RCC 7860 (cell line): ENCODE measurements at regions not wholly inside any gene's neighbourhood (a gene's known extent, or its start where the extent isn't known, plus 50 kb on each side); places are given as distances from the start of the nearest gene placed in this dataset.
"Not testable (repeated sequence)": the region's sequence is repeated elsewhere in the genome, so short reads cannot be mapped to it uniquely, and the experiment has no call there.

ENCODE experiments used
- DNase-seq: peaks from one replicate; pipeline ENCODE4 v3.0.0-alpha.2; 2015; ENCODE audit warnings: low spot score
- FAIRE-seq: peaks from 2 replicates; lab custom pipeline; 2012; peaks lifted over from hg19 to GRCh38; lab: Jason Lieb, UNC

DNA sequence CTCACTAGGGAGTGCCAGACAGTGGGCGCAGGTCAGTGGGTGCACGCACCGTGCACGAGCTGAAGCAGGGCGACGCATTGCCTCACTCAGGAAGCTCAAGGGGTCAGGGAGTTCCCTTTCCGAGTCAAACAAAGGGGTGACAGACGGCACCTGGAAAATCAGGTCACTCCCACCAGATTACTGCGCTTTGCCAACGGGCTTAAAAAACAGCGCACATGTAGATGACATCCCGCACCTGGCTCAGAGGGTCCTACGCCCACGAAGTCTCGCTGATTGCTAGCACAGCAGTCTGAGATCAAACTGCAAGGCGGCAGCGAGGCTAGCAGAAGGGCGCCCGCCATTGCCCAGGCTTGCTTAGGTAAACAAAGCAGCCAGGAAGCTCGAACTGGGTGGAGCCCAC lies 428.5 kb upstream of the SLC39A10 start:
- not testable (repeated sequence) for DNase-seq, FAIRE-seq

DNA sequence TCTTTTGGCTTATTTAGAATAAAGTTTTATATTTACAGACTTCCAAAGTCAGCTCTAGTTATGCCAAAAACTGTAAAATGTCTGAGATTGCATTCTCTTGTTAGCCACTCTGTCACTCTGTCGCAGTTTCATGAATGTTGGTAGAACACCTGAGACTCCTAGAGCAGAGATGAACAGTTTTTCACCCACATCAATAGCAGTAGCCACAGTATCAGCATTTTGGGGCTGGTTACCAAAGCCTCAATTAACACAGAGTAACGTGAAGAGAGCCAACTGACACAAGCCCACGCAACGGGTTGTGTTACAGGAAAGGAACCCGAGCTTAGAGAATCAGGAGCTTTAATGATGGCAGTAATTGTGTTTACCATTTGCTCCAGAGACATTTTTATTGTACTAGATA lies 443.0 kb upstream of the SLC39A10 start:
- DNase-seq (no peak), FAIRE-seq (no peak)

DNA sequence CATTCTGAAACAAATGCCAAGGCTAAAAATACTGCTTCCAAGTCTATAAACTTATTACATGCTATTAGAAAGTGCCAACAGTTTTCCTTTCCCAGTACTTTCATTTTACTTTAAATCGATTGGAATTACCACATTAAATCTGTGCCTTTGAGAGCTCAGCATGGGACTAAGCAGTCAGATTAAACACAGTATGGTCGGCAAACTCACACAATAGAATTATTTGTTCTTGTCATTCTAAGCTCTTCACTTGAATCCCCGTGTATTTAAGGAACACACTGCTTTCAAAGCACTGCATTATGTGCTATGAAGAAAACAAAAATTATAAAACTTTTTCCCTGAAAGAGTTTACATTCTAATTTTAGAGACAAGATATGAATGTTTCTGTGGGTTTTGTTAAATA lies 444.4 kb upstream of the SLC39A10 start:
- DNase-seq: no peak
- no peak for FAIRE-seq

DNA sequence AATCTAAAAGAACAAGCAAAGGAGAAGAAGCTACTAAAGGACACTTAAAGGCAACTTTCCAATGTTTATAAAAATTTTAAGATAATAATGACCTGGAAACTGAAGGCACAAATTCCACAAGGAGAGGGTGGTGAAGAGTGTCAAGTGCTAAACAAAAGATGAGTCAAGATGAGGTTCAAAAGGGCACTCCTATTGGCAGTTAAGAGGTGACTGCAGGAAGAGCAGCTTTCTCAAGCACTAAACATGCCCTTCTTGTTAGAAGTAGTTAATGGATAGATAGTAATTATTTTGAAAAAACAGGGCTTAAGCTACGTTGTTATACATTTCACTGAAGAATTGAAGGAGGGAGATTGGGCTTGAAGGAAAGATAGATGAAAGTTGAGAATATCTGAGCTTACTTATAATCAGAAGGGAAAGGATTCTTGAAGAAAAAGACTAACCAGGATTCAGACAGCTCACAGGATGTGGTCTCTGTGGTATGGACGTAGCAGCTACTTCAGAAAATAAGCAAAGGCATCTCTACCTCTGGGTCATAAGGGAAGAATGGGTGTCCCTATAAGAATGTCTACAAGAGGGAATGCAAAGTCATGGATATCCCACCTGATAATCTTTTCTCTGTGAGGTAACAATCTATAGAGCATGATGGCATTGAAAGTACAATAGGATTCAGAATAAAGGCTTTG lies 454.7 kb upstream of the SLC39A10 start:
- peak; percentile 74 for DNase-seq
- peak; percentile 62 for FAIRE-seq

DNA sequence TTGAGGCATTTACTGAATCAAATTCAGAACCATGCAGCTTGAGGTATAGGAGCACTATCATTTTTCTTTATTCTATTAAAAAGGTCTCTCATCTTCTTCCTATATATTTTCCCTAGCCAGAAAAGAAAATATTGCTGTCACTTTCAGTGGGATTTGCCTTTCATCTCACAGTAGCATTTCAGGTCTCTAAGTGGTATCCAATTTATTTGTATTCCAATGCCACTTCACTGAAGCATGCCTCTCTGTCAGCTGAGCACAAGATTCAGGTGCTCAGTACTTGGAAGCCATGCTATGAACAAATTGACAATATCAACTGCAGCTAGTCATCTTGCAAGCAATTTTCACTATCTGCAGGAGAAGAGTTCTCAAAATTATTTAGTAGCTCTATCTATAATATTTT lies 457.2 kb upstream of the SLC39A10 start:
- FAIRE-seq (no peak), DNase-seq (no peak)

DNA sequence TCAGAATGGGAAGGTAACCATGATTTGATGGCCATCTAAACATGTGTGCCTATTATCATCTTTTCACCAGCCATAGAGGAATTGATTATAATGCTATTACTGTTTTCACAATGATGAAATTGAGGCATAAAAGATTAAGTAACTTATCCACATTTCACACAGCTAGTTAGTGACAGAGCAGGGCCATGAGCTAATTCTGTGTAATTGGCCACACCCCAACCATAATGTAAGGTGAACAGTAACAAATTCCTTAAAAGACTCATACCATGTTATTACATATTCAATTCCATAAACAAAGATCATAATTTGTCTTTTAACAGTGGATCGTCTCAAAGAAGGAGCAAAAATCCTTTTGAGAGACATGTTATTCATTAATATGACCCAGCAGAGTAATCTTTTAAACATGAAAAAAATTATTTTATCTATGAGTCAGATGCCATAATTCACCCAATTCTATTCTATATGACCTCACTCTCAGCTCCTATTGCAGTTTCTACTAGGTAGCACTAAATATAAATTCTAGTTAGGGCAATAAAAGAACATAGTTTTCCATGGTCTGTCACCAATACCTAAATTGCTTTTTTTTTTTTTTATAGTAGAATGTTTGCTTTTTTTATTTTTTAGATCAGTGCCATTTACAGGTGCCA lies 475.8 kb upstream of the SLC39A10 start:
- DNase-seq (no peak), FAIRE-seq (no peak)

DNA sequence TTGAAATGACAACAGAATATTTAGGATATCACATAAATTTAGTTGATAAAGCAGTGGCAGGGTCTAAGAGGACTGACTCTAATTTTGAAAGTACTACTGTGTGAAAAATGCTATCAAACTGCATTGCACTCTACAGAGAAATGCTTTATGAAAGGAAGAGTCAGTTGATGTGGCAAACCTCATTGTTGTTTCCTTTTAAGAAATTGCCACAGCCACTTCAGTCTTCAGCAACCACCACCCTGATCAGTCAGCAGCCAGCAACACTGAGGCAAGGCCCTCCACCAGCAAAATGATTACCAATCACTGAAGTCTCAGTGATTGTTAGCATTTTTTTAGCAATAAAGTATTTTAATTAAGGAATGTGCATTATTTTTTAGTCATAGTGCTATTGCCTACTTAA lies 488.7 kb upstream of the SLC39A10 start:
- no peak for FAIRE-seq

DNA sequence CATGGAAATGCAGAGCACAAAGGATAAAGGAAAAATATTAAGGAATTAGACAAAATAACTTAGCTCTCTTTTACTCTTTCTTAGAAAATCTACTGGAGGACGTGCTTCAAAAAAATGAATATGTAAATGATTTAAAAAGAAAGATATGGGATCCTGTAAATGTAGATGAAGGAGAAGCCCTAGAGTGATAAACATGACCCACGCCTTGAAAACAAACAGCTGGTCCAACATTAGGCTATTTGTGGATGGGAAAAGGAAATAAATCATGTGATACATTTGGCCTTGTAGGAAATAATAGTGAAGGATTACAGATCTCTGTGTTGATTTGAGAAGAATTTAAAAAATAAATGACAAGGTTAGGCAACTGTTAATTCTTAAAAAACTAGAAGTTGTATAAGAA lies 492.1 kb upstream of the SLC39A10 start:
- no peak for FAIRE-seq
- DNase-seq: no peak

More for the DNA sequence above, 488.7 kb upstream of the SLC39A10 start:
- DNase-seq: no peak

DNA sequence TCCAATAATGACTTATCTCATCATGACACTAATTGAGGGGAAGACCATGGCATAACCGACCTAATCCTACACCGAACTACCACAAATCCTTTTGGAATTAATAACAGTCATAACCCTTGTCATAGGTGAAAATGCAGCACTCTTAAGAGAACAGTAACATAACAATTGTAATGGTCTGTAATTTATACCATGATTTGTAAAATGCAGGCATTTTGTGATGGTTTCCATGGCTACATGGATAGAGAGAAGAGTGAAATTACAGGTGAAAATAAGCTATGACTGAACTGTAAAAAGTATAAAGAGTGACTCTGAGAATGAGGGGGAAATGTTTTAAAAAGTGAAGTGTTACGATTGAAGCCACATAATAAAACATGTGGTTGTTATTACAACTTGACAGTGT lies 494.1 kb upstream of the SLC39A10 start:
- DNase-seq: no peak
- FAIRE-seq: no peak

DNA sequence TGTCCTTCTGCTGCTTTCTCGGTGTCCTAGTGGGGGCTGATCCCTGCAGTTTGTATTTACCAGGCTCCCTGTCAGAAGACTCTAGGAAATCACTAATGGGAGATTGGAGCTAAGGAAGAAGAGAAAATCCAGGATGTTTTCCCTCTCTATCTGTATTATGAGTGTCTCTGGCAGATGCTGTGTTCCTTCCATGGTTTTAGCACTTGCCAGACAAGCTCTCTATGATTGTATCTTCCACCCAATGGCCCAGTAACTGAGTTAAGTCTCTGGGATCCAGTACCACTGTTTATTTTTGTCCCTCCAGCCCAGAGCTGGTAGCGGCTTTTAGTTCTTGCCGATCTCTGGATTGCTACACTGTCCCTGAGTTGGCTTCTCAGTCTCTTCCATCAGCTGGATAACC lies 494.8 kb upstream of the SLC39A10 start:
- FAIRE-seq (no peak), DNase-seq (no peak)

DNA sequence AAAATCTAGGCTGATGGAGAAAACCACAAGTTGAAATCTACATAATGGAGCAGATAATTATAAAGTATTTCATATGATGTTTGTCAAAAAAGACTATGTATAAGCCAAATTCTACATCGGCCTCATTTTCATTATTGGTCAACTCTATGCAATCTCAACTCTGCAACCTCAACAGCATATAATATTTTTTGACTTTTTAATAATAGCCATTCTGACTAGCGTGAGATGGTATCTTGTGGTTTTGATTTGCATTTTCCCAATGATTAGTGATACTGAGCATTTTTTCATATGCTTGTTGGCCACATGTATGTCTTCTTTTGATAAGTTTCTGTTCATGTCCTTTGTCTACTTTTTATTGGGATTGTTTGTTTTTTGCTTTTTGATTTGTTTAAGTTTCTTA lies 496.1 kb upstream of the SLC39A10 start:
- no peak for FAIRE-seq
- no peak for DNase-seq

DNA sequence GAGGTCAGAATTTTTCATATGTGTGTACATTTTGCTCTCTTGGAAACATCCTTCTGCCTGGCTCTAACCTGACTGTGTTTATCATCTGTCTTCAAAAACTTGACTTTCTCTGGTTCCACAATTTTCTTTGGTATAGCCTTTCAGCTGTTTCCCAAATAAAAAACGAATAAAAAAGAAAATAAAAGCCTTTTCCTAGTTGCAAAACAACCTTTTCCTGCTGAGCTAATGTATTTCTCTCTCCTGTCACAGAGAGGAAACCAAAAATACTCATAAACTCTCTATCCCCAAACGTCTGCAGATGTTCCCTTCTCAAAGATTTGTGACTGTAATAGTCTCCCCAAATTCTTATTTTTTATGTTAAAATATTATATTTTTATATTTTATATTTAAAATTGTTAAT lies 505.3 kb upstream of the SLC39A10 start:
- no peak for FAIRE-seq
- no peak for DNase-seq

DNA sequence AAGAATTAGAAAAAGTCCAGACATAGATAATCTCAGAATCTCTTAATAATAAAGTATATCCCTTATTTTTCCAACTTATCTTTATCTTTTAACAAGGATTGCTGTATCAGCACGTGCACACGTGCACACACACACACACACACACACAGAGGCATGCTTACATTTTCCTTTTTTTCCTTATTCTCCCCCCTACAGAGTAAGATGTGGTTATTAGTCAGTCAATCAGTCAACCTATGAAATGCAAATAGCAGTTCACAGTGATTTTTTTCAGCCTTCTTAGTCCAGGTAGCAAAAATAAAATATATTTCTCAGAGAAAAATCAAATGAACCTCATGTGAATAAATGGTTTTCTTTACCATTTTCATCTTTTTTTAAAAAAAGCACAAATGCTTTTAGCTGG lies 506.2 kb upstream of the SLC39A10 start:
- FAIRE-seq: no peak

DNA sequence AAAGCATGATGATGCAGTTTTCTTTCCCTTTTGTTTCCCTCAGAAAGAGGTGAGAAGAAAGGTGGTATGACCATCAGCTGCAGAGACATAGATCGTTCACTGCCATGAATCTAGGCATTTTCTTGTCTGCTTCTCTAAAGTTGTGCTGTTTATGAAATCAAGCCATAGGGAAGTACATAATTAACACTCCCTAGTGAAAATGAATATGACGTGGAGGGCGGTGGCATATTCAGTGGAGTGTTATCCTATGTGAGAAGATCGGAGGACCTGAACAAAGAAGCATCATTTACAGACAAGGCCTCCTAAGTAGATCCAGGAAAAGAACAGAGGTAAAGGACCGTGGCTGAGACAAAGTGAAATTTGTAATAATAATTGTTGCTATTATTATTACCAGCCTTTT lies 509.0 kb upstream of the SLC39A10 start:
- FAIRE-seq (no peak), DNase-seq (no peak)

More for the DNA sequence above, 506.2 kb upstream of the SLC39A10 start:
- no peak for DNase-seq

DNA sequence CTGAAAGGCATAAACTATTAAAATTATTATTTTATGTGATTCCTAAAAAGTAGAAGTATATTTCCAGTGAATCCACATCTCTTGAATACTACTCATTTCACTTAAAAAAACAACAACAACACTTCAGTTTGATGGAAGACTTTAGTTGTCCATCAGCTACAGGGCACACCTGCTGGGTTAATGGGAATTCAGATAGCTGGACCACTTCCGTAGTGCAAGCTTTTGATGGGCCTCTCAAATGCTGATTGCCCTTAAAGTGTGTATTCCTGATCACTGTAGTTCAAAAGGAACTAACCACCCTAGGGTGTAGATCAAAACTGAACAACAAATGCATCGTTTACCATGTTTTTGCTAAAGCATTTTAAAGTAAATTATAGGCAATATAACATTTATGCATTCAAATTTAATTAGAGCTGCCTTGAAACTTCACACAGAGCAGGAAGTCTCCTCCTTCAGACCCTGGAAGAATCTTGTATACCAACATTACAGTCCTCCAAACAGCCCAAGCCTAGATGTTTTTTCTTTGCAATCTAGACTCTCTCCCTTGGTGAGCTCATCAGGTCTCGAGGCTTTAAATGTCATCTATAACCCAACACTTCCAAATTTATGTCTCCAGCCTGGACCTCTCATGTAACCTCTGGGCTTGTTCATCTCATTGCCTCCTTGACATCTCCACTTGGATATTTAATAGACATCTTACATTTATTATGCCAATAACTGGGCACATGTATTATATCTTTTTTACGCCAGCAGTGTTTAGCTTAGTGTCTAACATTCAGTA lies 510.1 kb upstream of the SLC39A10 start:
- no peak for FAIRE-seq
- DNase-seq: no peak

DNA sequence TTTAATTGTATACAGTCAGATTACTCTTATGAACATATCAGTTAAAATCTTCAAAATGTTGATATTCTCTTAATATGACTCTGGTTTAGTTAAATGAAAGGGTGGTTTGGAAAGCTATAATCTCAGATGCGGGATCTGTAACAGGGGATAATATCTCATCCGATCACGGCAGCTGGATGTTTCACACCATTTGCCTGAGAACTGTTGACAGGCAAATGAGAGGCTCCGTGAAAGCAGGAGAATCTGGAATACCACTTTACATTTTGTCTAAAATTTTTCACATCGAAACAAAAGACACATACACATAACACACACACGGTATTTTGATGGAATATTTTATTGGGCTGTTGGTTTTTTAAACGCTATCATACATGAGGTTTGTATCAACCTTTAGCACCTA lies 518.6 kb upstream of the SLC39A10 start:
- FAIRE-seq: no peak
- DNase-seq: no peak

DNA sequence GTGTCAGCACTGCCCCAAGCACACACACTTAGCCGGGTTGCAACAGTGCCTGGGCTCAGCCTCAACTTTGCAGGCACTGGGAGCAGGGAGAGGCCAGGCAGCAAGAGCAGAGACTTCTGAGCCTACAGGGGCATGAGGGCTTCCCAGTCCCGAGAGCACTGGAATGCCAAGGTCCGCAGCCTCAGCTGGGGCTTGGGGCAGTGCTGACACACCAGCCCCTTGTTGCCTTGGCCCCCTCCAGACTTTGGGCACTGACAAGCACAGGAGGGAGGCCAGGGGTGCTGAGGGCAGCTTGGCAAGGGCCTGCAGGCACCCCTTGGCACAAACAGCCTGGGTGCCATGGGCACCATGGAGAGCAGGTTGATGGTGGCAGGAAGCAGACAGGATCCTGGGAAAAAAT lies 531.1 kb upstream of the SLC39A10 start:
- DNase-seq, FAIRE-seq: not testable (repeated sequence)

DNA sequence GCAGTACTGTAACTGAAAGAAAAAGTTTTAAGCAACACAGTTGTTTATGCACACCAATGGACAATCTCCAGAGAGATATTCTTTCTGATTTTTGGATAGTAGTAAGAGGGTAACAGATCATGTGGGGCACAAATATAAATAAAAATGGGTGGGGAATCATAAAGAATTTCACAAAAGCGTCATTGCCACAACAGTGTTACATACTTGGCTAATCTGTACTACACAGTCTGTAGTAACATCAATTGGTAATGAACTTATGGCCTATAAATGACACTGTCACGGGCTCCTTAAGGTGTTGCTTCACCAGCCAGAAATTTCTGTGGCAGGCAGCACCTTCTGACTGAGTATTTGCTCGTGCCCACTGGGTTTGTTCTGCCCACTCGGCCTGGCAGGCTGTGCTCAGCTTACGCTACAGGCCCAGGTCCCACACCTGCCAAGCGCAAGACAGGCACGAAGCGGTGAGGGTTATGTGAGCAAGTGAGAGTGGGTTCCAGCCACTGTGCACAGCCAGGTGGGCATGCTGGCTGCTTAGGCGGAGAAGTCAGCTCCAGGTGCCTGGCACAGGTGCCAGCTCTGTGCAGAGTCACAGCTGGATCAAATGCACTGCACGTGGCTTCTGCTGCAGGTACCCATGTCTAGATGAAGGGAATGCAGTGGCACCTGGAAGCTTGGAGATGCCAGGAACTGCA lies 532.5 kb upstream of the SLC39A10 start:
- FAIRE-seq: no peak
- no peak for DNase-seq

DNA sequence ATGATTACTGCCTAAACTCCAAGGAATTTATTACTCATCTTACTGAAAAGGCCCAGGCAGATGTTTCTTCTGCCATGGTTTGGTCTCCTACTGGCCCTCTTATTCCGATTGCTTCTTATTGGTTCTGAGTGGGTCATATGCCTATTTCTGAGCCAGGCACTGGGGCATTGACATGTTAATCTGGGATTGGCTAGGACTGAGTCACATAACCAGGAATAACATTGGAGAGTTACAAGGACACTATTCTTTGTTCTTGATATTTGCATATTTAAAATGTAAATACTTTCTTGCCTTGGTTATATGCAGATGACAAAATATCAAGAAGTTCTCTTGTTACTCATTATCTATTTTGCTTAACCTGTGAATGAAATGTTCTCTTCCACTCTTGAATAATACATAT lies 534.4 kb upstream of the SLC39A10 start:
- DNase-seq (no peak), FAIRE-seq (no peak)

DNA sequence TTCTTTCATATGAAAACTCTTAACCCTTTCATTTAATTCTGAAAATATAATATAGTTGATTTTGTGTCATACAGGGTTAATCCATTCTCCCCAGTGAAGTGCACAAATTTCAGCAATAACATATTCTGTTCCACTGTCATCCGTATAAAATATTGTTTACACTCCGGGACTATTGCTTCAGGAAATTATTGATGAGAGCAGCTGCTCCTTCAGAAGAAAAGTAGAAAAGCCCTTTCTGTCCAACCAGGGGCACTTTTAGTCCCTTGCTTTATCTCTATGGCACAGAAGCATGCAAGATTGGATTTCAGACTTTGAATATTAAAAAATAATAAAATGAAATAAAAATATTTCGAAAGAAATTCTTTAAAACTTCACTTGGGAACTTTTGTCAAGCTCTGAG lies 535.7 kb upstream of the SLC39A10 start:
- FAIRE-seq: no peak
- DNase-seq: no peak

DNA sequence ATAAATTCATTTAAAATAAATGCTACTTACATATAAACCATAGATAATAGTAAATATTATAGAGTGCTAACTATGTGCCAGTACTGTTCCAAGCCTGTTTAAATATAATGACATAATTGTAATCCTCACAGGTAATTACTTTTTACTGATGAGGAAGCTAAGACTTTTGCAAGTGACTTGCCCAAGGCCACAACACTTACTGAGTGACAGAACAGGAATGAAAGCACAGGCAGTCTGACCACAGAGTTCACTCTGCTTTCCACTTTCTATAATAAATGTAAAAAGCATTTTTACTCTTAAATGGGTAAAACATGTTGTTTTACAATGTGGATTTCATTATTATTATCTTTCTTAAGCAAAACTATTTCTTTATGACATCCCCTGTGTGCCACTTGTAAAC lies 537.8 kb upstream of the SLC39A10 start:
- FAIRE-seq (no peak), DNase-seq (no peak)
